ENCODE measurements at regions not wholly inside any gene's neighbourhood (a gene's known extent, or its start where the extent isn't known, plus 50 kb on each side); places are given as distances from the start of the nearest gene placed in this dataset.

DNA sequence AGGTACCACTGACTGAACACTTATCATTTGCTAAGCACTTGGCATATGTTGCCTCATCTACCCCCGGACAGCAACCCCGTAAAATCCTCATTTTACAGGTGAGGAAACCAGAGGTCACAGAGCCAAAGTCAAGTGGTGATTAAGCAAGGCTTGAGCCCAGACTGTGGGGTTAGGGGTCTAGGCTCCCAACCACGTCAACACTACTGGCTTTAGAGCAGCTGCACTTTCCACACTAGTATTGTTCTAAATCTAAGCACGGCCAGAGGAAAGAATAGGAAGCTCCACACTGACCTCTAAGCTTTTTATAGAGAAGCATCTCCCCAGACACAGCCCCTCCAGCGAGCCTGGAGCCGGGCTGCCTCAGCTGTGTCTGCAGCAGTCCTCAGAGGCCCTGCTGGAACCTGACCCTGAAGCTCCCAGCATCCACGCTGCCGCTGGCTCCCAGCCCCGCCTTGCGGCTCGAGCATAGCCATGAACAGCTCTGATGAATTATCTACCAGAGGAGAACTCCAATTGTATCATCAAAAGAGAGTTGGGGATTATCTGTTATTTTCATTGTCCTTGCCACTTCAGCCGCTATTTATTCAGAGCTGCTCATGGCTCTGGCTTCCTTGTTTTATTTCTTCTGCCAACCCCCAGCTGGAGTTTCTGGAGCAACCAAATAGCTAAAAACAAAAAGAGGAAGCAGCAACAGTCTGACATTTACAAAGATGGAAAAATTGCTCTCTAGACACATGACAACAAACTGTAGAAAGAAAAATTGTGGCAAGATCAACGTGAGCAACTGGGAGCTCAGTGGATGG lies 62.2 kb upstream of the RTN4 start (continued):
- TF ChIP-seq, protein P1, sequence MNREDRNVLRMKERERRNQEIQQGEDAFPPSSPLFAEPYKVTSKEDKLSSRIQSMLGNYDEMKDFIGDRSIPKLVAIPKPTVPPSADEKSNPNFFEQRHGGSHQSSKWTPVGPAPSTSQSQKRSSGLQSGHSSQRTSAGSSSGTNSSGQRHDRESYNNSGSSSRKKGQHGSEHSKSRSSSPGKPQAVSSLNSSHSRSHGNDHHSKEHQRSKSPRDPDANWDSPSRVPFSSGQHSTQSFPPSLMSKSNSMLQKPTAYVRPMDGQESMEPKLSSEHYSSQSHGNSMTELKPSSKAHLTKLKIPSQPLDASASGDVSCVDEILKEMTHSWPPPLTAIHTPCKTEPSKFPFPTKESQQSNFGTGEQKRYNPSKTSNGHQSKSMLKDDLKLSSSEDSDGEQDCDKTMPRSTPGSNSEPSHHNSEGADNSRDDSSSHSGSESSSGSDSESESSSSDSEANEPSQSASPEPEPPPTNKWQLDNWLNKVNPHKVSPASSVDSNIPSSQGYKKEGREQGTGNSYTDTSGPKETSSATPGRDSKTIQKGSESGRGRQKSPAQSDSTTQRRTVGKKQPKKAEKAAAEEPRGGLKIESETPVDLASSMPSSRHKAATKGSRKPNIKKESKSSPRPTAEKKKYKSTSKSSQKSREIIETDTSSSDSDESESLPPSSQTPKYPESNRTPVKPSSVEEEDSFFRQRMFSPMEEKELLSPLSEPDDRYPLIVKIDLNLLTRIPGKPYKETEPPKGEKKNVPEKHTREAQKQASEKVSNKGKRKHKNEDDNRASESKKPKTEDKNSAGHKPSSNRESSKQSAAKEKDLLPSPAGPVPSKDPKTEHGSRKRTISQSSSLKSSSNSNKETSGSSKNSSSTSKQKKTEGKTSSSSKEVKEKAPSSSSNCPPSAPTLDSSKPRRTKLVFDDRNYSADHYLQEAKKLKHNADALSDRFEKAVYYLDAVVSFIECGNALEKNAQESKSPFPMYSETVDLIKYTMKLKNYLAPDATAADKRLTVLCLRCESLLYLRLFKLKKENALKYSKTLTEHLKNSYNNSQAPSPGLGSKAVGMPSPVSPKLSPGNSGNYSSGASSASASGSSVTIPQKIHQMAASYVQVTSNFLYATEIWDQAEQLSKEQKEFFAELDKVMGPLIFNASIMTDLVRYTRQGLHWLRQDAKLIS (CRISPR knock-in tag; IDR thresholded peaks at IDR 0.05): no peak
- peak; percentile 17; the same call in 1 of the 2 replicates for TF ChIP-seq SIX1 (CRISPR knock-in tag; IDR thresholded peaks at IDR 0.05; ENCODE audit: borderline replicate concordance)
- no peak for TF ChIP-seq ZNF101 (CRISPR knock-in tag; IDR thresholded peaks at IDR 0.05; ENCODE audit: borderline replicate concordance, low read depth)
- peak; percentile 18; the same call in 1 of the 2 replicates for TF ChIP-seq MYC (CRISPR knock-in tag; IDR thresholded peaks at IDR 0.05; ENCODE audit: borderline replicate concordance)
- no peak for TF ChIP-seq ZNF839 (CRISPR knock-in tag; IDR thresholded peaks at IDR 0.05; ENCODE audit: borderline replicate concordance)
- TF ChIP-seq, protein P2, sequence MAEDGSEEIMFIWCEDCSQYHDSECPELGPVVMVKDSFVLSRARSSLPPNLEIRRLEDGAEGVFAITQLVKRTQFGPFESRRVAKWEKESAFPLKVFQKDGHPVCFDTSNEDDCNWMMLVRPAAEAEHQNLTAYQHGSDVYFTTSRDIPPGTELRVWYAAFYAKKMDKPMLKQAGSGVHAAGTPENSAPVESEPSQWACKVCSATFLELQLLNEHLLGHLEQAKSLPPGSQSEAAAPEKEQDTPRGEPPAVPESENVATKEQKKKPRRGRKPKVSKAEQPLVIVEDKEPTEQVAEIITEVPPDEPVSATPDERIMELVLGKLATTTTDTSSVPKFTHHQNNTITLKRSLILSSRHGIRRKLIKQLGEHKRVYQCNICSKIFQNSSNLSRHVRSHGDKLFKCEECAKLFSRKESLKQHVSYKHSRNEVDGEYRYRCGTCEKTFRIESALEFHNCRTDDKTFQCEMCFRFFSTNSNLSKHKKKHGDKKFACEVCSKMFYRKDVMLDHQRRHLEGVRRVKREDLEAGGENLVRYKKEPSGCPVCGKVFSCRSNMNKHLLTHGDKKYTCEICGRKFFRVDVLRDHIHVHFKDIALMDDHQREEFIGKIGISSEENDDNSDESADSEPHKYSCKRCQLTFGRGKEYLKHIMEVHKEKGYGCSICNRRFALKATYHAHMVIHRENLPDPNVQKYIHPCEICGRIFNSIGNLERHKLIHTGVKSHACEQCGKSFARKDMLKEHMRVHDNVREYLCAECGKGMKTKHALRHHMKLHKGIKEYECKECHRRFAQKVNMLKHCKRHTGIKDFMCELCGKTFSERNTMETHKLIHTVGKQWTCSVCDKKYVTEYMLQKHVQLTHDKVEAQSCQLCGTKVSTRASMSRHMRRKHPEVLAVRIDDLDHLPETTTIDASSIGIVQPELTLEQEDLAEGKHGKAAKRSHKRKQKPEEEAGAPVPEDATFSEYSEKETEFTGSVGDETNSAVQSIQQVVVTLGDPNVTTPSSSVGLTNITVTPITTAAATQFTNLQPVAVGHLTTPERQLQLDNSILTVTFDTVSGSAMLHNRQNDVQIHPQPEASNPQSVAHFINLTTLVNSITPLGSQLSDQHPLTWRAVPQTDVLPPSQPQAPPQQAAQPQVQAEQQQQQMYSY (CRISPR knock-in tag; IDR thresholded peaks at IDR 0.05): no peak
- no peak for TF ChIP-seq ZNF598 (CRISPR knock-in tag; IDR thresholded peaks at IDR 0.05; ENCODE audit: borderline replicate concordance)
- TF ChIP-seq, protein P3, sequence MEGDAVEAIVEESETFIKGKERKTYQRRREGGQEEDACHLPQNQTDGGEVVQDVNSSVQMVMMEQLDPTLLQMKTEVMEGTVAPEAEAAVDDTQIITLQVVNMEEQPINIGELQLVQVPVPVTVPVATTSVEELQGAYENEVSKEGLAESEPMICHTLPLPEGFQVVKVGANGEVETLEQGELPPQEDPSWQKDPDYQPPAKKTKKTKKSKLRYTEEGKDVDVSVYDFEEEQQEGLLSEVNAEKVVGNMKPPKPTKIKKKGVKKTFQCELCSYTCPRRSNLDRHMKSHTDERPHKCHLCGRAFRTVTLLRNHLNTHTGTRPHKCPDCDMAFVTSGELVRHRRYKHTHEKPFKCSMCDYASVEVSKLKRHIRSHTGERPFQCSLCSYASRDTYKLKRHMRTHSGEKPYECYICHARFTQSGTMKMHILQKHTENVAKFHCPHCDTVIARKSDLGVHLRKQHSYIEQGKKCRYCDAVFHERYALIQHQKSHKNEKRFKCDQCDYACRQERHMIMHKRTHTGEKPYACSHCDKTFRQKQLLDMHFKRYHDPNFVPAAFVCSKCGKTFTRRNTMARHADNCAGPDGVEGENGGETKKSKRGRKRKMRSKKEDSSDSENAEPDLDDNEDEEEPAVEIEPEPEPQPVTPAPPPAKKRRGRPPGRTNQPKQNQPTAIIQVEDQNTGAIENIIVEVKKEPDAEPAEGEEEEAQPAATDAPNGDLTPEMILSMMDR (CRISPR knock-in tag; IDR thresholded peaks at IDR 0.05): peak; percentile 48
- no peak for TF ChIP-seq MAFK (conservative IDR thresholded peaks at IDR 0.05 in 1 of 2, IDR thresholded peaks at IDR 0.05 in 1 of 2; ENCODE audit: low read length in 2 of 2)
- TF ChIP-seq, protein P4, sequence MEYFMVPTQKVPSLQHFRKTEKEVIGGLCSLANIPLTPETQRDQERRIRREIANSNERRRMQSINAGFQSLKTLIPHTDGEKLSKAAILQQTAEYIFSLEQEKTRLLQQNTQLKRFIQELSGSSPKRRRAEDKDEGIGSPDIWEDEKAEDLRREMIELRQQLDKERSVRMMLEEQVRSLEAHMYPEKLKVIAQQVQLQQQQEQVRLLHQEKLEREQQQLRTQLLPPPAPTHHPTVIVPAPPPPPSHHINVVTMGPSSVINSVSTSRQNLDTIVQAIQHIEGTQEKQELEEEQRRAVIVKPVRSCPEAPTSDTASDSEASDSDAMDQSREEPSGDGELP (IDR thresholded peaks at IDR 0.05; ENCODE audit: borderline replicate concordance, low read depth): peak; percentile 51; the same call in 1 of the 2 replicates
- TF ChIP-seq SKI (IDR thresholded peaks at IDR 0.05; ENCODE audit: partially characterized antibody): no peak
- peak; percentile 19; the same call in 1 of the 2 replicates for TF ChIP-seq ZBTB7B (CRISPR knock-in tag; IDR thresholded peaks at IDR 0.05)
- TF ChIP-seq, protein P5, sequence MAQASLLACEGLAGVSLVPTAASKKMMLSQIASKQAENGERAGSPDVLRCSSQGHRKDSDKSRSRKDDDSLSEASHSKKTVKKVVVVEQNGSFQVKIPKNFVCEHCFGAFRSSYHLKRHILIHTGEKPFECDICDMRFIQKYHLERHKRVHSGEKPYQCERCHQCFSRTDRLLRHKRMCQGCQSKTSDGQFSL (CRISPR knock-in tag; IDR thresholded peaks at IDR 0.05): no peak
- no peak for TF ChIP-seq FOXO1 (CRISPR knock-in tag; IDR thresholded peaks at IDR 0.05)
- TF ChIP-seq, protein P6, sequence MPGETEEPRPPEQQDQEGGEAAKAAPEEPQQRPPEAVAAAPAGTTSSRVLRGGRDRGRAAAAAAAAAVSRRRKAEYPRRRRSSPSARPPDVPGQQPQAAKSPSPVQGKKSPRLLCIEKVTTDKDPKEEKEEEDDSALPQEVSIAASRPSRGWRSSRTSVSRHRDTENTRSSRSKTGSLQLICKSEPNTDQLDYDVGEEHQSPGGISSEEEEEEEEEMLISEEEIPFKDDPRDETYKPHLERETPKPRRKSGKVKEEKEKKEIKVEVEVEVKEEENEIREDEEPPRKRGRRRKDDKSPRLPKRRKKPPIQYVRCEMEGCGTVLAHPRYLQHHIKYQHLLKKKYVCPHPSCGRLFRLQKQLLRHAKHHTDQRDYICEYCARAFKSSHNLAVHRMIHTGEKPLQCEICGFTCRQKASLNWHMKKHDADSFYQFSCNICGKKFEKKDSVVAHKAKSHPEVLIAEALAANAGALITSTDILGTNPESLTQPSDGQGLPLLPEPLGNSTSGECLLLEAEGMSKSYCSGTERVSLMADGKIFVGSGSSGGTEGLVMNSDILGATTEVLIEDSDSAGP (CRISPR knock-in tag; IDR thresholded peaks at IDR 0.05; ENCODE audit: borderline replicate concordance): peak; percentile 27; the same call in 1 of the 2 replicates

Data from HepG2 (cell line).